Panc1 (cell line): ENCODE measurements at regions not wholly inside any gene's neighbourhood (a gene's known extent, or its start where the extent isn't known, plus 50 kb on each side); places are given as distances from the start of the nearest gene placed in this dataset.

Source experiments
- ATAC-seq: fragments of 200-7000 bp; cut with Tn5 transposase; 2 replicates; pipeline ENCODE4 v1.9.1; 2020; ENCODE audit warnings: mild to moderate bottlenecking, moderate library complexity
- BruUV-seq: library from RNA; stranded (reverse); fragments of 400-500 nt; replicated peaks from 2 replicates; lab custom pipeline; 2021; lab: Mats Ljungman, UMichigan
- CTCF ChIA-PET: fragments of 300-600 bp; sonication (Branson Sonifier 250); formaldehyde crosslinking; loops from one replicate; lab custom pipeline; 2022; ENCODE audit warnings: antibody characterized with exemption; lab: Charles Lee
- POLR2A ChIA-PET: fragments of 300-600 bp; sonication (Branson Sonifier 250); formaldehyde crosslinking; loops from one replicate; lab custom pipeline; 2022; ENCODE audit warnings: antibody characterized with exemption; lab: Charles Lee
- DNase-seq: peaks from one replicate; pipeline ENCODE4 v3.0.0-alpha.2; 2010; ENCODE audit warnings: low read depth, low spot score
- H3K27ac ChIP-seq: 2 replicates; pipeline ENCODE4 v1.5.1; 2011; ENCODE audit warnings: mild to moderate bottlenecking, low read length, inconsistent platforms
- H3K27me3 ChIP-seq: fragments of 200-500 bp; sonication (Bioruptor generic); 2 replicates; pipeline ENCODE4 v1.6.0; 2014; ENCODE audit warnings: low read length, inconsistent platforms; ENCODE audit not compliant: control insufficient read depth, insufficient read depth
- H3K36me3 ChIP-seq: fragments of 200-500 bp; sonication (Bioruptor generic); 2 replicates; pipeline ENCODE4 v1.5.1; 2014; ENCODE audit warnings: inconsistent platforms, mild to moderate bottlenecking, low read length, moderate library complexity; ENCODE audit not compliant: control insufficient read depth, insufficient read depth
- H3K4me1 ChIP-seq: 2 replicates; pipeline ENCODE4 v1.5.1; 2011; ENCODE audit warnings: inconsistent platforms, mild to moderate bottlenecking, low read length, moderate library complexity; ENCODE audit not compliant: control insufficient read depth, insufficient read depth
- H3K4me3 ChIP-seq, 2 experiments: 2 replicates each; pipeline ENCODE4 v1.5.1; 2011 to 2012; ENCODE audit warnings: low read depth in 2 of 2, low read length in 2 of 2, mild to moderate bottlenecking in 2 of 2, inconsistent platforms in 1 of 2, moderate library complexity in 1 of 2
- H3K9me3 ChIP-seq: fragments of 200-500 bp; sonication (Bioruptor generic); 2 replicates; pipeline ENCODE4 v1.5.1; 2014; ENCODE audit warnings: low read depth, mild to moderate bottlenecking, inconsistent platforms, low read length, moderate library complexity; ENCODE audit not compliant: control insufficient read depth, insufficient read depth
- CTCF ChIP-seq: fragments of 450-650 bp; IDR thresholded peaks from 2 replicates; pipeline ENCODE4 v1.5.1; 2017; ENCODE audit warnings: mild to moderate bottlenecking
- POLR2AphosphoS5 ChIP-seq: IDR thresholded peaks from 2 replicates; pipeline ENCODE4 v1.6.1; 2012; ENCODE audit warnings: mild to moderate bottlenecking, low read depth, low read length, moderate library complexity
- REST ChIP-seq, 2 experiments: IDR thresholded peaks; 2 replicates each; pipeline ENCODE4 v1.6.1; 2011 to 2012; ENCODE audit warnings: low read depth in 2 of 2, control low read depth in 1 of 2, low read length in 1 of 2, mild to moderate bottlenecking in 1 of 2, moderate library complexity in 1 of 2; ENCODE audit not compliant: insufficient read depth in 1 of 2
- SIN3A ChIP-seq: IDR thresholded peaks from 2 replicates; pipeline ENCODE4 v1.6.1; 2012; ENCODE audit warnings: low read depth, mild to moderate bottlenecking, low read length, moderate library complexity, borderline replicate concordance; ENCODE audit not compliant: insufficient read depth
- TCF7L2 ChIP-seq: IDR thresholded peaks from 2 replicates; pipeline ENCODE4 v1.6.1; 2011; ENCODE audit warnings: mild to moderate bottlenecking, low read depth, low read length, inconsistent platforms
- in situ Hi-C: cut with HindIII; loops from 2 replicates; pipeline ENCODE4 v1.10.0; 2016; ENCODE audit warnings: low sequenced_read_pairs, low pct_unique_long_range_greater_than_20kb
- intact Hi-C: fragments of 100-400 bp; cut with micrococcal nuclease; formaldehyde crosslinking; loops from one replicate; pipeline ENCODE4 v1.10.0; 2022; ENCODE audit not compliant: unreplicated experiment

- no peaks in the 10 kb centered on the region for H3K4me1 ChIP-seq
- in situ Hi-C loops: no loop called here
- POLR2A ChIA-PET: no interaction called here
- ATAC-seq (no peak), DNase-seq (no peak)
- H3K27me3 ChIP-seq: no peaks in the 10 kb centered on the region
- no peak overlapping the region for H3K27ac ChIP-seq
- CTCF ChIA-PET: no interaction called here
- H3K4me3 ChIP-seq: no peak overlapping the region
- H3K36me3 ChIP-seq: no peaks in the 10 kb centered on the region
- intact Hi-C loops: no loop called here
- no TSS peak for BruUV-seq
- H3K9me3 ChIP-seq: no peaks in the 10 kb centered on the region
- TF ChIP-seq SIN3A (no peak), TCF7L2 (no peak), CTCF (no peak), REST (IDR thresholded peaks at IDR 0.05; ENCODE audit: insufficient read depth in 1 of 2, low read depth in 2 of 2, low read length in 1 of 2) (no peak), POLR2AphosphoS5 (no peak)
Measured at GRCh38 chr1:184294101-184294500, 92.7 kb upstream of the C1orf21 start.

- Histone ChIP-seq H3K36me3 (no peaks in the 10 kb centered on the region), H3K27me3 (no peaks in the 10 kb centered on the region), H3K9me3 (no peaks in the 10 kb centered on the region), H3K27ac (no peak overlapping the region), H3K4me3 (no peak overlapping the region), H3K4me1 (no peaks in the 10 kb centered on the region)
- intact Hi-C loops: no loop called here
- ChIA-PET POLR2A (no interaction called here), CTCF (no interaction called here)
- DNase-seq: no peak
- no peak for ATAC-seq
- BruUV-seq: no TSS peak
- no peak for TF ChIP-seq CTCF
- no peak for TF ChIP-seq POLR2AphosphoS5
- in situ Hi-C loops: no loop called here
Measured at GRCh38 chr1:184296466-184297243, 90.2 kb upstream of the C1orf21 start.
